HG03521 (cell line): ENCODE measurements at regions not wholly inside any gene's neighbourhood (a gene's known extent, or its start where the extent isn't known, plus 50 kb on each side); places are given as distances from the start of the nearest gene placed in this dataset.
"Not testable (repeated sequence)": the region's sequence is repeated elsewhere in the genome, so short reads cannot be mapped to it uniquely, and the experiment has no call there.

ENCODE experiments used
- ATAC-seq: cut with Tn5 transposase; IDR thresholded peaks from one replicate; pipeline ENCODE4 v1.9.1; 2021; ENCODE audit warnings: mild to moderate bottlenecking, moderate library complexity; ENCODE audit not compliant: unreplicated experiment

DNA sequence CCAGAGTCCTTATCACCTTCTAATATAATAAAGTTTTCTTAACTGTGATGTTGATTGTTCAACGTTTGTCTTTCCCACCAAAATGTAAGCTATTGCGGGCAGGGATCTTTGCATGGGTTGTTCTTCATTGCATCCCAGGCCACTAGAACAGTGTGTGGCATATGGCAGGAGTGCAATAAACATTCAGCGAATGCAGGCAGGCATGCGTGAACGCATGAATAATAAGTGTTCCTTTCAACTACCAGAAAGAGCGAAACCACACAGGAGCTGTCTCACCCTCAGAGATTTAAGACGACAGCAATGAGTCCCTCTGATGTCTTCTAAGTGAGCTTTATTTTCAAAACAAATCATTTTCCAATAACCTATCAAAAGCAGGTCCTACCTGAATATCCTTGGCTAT lies 2693.1 kb upstream of the TPTE start:
- not testable (repeated sequence) for ATAC-seq

DNA sequence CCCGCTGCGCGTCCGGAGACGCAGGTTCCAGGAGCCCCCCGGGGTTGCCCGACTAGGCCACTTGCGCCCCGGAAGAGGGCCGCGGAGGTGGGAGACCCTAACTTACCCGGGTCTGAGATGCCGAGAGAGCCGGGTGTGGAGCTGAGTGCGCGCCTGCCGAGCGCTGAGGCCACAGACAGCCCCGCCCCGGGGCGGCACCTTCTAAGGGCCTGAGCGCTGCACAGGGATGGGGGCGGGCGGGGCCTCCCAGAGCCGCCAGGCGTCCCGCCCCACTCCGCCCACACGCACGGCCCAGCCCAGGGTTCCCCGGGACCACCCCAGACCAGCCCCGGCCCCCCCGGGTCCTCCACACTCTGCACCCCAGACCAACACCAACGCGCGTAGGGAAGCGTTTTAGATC lies 2692.0 kb upstream of the TPTE start:
- ATAC-seq = not testable (repeated sequence)

DNA sequence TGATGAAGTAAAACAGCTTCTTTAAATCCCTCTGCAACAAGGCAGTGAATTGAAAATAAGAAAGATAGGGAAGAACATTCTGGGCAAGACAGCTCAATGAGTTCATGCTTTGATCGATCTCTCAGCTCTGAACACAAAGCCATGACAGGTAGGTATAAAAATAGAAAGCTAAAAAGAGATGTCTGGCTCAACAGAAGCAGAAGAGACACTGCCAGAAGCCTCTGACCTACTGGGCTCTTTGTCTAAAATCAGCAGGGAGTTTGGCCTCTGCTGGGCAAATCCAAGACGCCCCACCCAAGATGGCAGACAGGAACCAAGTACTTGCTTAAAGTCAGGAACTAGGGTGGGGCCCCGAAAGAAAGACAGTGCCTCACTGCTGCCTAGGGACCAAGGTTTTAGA lies 2684.1 kb upstream of the TPTE start:
- not testable (repeated sequence) for ATAC-seq

DNA sequence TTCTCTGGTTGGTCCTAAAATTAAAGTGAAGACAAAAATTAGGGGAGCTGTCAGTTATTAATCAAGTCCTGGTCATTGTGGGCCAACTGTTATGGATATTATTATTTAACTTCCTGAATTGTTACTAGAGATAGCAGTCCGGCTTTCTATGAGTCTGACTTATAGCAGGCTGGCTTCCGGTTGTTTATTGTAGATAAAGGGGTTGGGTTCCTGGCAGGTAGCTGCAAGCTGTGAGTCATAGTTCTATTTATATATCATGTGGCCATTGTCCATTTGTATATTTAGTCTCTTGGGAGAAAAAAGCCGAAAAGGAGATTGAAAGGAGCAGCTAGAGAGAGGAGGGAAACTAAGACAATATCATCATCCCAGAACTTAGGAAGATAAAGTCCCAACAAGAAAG lies 2668.0 kb upstream of the TPTE start:
- ATAC-seq = not testable (repeated sequence)

DNA sequence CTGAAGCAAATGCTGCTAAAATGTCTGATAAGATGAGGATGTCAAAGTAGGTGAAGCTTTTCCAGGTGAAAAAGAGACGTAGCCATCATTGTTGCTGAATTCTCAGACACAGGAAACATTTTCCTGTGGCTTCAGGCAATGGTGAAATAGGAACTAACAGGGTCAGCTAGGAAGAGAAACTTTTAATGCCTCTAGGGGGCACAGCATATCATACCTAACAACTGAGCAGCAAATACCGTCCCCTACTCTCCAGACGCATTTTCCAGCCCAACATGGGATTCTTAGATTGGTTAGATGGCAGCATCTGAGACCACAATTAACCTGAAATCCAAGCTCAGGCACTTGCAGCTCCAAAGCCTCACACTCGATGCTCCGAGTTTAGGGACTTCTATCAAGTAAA lies 2667.5 kb upstream of the TPTE start:
- not testable (repeated sequence) for ATAC-seq
